K562 (cell line): ENCODE measurements at regions not wholly inside any gene's neighbourhood (a gene's known extent, or its start where the extent isn't known, plus 50 kb on each side); places are given as distances from the start of the nearest gene placed in this dataset.

Experiments
- EGR1 ChIP-seq: fragments of 450-650 bp; conservative IDR thresholded peaks from 2 replicates; pipeline ENCODE4 v1.6.1; 2017; ENCODE audit warnings: mild to moderate bottlenecking
- ELK1 ChIP-seq: sonication (generic); formaldehyde crosslinking; IDR thresholded peaks from 2 replicates; pipeline ENCODE4 v1.8.1; 2022; ENCODE audit warnings: missing genetic modification reagents
- GABPA ChIP-seq: fragments of 200-800 bp; sonication (Bioruptor generic); conservative IDR thresholded peaks from 2 replicates; pipeline ENCODE4 v1.6.1; 2016; ENCODE audit warnings: low read depth, missing genetic modification characterization, missing compliant biosample characterization
- NCOA6 ChIP-seq: fragments of 450-650 bp; IDR thresholded peaks from 2 replicates; pipeline ENCODE4 v1.6.1; 2017; ENCODE audit warnings: mild to moderate bottlenecking
- RFX5 ChIP-seq: IDR thresholded peaks from 2 replicates; pipeline ENCODE4 v1.6.1; 2011; ENCODE audit warnings: low read depth, mild to moderate bottlenecking, improper control_type of control experiment, low read length
- ZBTB17 ChIP-seq: fragments of 450-650 bp; formaldehyde crosslinking; IDR thresholded peaks from 2 replicates; pipeline ENCODE4 v1.4.0; 2020; ENCODE audit warnings: mild to moderate bottlenecking
- ZNF274 ChIP-seq: IDR thresholded peaks from 2 replicates; pipeline ENCODE4 v1.6.1; 2011; ENCODE audit warnings: low read depth, mild to moderate bottlenecking, low read length, moderate library complexity, borderline replicate concordance

GRCh38 chr2:21761361-21761760, 637.6 kb downstream of the TDRD15 start:
- TF ChIP-seq RFX5 (no peak), ELK1 (CRISPR knock-in tag) (no peak), ZBTB17 (CRISPR knock-in tag) (no peak), NCOA6 (no peak), EGR1 (no peak), GABPA (no peak), ZNF274 (no peak)
